Dermis microvascular lymphatic vessel endothelial cell (primary cell): ENCODE measurements at regions not wholly inside any gene's neighbourhood (a gene's known extent, or its start where the extent isn't known, plus 50 kb on each side); places are given as distances from the start of the nearest gene placed in this dataset.
"Not testable (repeated sequence)": the region's sequence is repeated elsewhere in the genome, so short reads cannot be mapped to it uniquely, and the experiment has no call there.

ENCODE experiments used
- DNase-seq, 2 donors: peaks; one replicate each; pipeline versions ENCODE4 v3.0.0 to v3.0.0-alpha.2; 2010; ENCODE audit warnings: low read depth in 2 of 2

DNA sequence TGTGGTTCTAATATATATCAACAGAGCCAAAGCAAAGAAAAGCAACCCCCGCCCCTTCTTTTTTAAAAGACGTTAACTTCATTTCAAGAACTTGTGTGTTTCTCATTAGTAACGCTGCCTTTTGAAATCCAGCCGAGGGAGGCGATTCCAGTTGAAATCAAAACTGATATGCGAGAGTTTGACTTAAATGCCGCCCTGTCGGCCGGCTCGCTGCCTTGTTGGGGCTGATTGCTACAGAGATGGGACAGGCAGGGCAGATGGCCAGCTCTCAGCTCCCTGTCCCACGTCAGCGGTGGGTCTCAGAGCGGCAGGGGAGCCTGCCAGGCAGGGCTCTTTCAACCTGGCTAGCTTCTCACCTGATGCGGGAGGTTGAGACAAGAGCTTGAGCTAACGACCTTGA is 51.9 kb upstream of the ALX4 start:
- no peak for DNase-seq

- DNase-seq, result no peak
Measured at GRCh38 chr11:44363116-44363515, 53.2 kb upstream of the ALX4 start.

DNA sequence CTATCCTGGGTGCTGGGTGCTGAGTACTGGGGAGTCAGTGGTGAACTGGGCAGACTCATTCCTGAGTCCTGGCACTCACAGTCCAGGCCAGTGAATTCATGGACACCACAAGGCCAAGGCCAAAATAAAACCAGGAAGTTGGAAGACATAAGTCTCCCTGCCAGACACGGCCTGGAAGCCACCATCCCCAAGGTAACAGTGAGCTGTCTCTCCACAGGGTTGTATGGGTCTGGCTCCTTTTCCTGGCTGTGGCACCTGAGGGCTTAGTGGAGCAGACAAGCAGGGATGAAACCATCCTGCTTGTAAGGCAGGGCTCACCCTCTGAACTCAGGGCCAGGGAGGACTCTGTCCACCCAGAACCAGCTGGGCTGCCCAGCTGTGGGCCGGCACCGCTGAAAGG is 54.7 kb upstream of the ALX4 start:
- DNase-seq, result no peak

DNA sequence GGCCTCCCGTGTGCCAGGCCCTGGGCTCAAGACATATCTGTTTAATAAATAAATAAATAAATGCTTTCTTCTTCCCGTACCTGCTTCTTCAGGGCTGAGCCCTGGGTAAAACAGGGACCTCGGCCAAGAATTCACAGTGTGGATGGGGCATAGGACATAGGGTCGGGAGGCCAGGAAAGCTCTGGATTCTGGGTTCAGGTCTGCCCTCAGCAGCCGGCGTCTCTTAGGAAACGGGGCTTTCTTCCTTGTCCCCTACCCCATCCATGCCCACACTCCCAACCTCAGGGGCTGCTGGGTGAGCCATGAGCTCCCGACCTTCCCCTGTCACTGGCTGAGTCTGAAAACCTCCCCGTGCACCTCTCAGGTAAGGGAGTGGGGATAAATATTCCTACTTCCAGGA is 55.7 kb upstream of the ALX4 start:
- no peak for DNase-seq

GRCh38 chr11:44366026-44366425 is 56.1 kb upstream of the ALX4 start:
- DNase-seq, result no peak

- DNase-seq, result no peak
Measured at GRCh38 chr11:44366741-44367140, 56.8 kb upstream of the ALX4 start.

DNA sequence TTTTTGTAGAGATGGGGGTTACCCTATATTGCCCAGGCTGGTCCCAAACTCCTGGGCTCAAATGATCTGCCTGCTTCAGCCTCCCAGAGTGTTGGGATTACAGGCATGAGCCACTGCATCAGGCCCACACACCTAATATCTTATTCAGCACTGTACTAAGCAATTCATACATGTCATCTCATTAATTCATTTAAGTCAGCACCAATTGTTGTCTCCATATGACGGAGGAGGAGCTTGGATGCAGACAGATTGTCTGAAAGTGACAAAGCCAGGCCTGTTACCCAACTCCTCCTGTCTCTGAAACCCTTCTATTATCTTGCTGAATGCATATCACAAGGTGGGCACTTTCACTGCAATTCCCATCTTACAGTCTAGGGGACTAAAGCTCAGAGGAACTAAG is 57.5 kb upstream of the ALX4 start:
- no peak for DNase-seq

DNA sequence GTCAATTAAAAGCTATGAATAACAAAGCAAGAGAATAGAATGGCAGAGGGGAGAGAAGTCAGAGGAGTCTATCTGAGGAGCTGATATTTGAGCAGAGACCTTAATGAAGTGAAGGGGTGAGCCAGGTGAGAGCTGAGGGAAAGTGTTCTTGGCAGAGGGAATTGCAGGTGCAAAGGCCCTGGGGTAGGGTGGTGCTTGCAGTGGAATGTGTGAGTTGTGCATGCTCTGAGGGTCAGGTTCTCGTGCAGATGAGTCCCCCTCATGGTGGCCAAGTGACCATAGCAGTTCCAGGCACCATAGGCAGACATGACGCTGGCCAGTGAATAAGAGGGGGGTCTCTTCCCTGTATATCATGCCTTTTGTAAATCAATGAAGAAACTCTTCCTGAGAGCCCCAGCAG is 58.9 kb upstream of the ALX4 start:
- DNase-seq, result no peak

DNA sequence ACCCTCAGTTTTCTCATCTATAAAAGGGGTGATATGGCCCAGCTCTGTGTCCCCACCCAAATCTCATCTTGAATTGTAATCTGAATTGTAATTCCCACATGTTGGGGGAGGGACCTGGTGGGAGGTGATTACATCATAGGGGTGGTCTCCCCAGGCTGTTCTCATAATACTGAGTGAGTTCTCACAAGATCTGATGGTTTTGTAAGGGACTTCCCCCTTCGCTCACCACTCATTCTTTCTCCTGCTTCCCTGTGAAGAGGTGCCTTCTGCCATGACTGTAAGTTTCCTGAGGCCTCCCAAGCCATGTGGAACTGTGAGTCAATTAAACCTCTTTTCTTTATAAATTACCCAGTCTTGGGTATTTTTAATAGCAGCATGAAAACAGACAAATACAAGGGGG is 61.1 kb upstream of the ALX4 start:
- not testable (repeated sequence) for DNase-seq

GRCh38 chr11:44371706-44372105 is 61.8 kb upstream of the ALX4 start:
- DNase-seq, result no peak

DNA sequence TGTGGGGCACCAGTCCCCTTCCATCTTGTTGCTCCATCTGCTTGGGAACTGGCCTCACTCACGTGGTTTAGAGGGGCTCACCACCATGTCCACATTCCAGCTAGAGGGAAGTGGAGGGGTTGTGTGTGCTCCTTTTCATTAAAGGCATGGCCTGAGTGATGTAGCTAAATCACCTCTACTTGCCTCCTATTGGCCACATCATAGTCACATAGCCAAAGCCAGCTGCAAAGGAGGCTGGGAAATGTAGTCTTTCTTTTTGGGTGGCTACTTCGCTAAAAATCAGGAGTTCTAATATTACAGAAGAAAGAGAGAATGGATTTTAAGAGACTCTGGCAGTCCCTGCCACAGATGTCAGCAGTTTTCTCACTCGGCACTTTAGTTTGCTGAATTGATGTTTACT is 63.0 kb upstream of the ALX4 start:
- DNase-seq, result no peak

DNA sequence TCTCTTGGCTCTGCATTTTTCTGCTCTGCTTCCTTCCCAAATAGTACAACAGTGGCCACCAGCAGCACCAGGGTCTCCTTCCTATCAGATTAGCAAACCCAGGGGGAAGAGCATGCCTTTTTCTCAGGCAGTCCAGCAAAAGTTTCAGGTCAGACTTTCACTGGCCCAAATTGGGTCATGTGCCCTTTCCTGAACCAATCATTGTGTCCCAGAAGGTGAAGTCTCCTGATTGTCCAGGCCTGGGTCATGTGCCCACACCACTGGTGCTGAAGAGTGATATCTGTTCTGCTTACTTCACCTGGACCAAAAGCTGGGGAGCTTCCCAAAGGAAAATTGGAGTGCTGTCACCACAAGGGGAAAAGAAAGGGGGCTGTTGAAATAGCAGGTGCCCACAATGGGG is 64.1 kb upstream of the ALX4 start:
- DNase-seq, result no peak

- DNase-seq, result no peak
Measured at GRCh38 chr11:44376423-44376822, 66.5 kb upstream of the ALX4 start.

DNA sequence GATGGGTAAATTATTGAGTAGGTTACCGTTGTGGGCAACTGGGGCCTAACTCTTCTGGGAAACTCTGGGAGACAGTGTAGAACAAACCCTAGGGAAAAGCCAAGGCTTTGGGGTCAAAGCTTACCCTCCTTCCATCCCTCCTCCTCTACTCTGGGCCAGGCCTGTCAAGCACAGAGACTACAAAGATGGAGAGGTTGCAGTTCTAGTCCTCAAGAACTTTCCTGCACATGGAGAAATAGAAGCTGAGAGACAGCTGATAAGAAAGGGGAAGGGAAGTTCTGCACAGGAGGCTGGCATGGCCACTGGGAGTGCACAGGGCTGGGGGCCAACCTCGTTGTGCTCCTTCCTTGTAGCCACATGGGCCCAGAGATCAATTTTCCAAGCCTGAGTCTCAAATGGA is 67.2 kb upstream of the ALX4 start:
- no peak for DNase-seq

DNA sequence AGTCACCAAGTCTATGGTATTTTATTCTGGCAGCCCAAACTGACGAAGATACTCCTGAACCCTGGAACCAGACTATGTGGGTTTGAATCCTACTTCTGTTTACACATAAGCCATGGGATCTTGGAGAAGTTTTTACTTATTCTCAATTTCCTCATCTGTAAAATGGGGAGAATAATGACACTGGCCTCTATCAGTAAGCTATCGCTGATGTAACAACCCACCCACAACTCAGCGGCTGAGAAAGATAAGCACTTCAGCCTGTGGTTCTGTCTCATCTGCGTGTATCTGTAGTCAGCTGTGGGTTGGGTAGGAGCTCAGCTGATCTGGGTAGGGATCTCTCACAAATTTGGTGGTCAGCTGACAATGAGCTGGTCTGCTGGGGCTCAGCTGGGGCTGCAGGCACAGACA is 68.0 kb upstream of the ALX4 start:
- DNase-seq, result no peak

GRCh38 chr11:44379141-44380008 is 69.4 kb upstream of the ALX4 start:
- DNase-seq, result no peak

GRCh38 chr11:44380009-44380313 is 70.0 kb upstream of the ALX4 start:
- DNase-seq, result no peak

GRCh38 chr11:44380820-44381219 is 70.9 kb upstream of the ALX4 start:
- no peak for DNase-seq

GRCh38 chr11:44381261-44381660 is 71.3 kb upstream of the ALX4 start:
- no peak for DNase-seq

DNA sequence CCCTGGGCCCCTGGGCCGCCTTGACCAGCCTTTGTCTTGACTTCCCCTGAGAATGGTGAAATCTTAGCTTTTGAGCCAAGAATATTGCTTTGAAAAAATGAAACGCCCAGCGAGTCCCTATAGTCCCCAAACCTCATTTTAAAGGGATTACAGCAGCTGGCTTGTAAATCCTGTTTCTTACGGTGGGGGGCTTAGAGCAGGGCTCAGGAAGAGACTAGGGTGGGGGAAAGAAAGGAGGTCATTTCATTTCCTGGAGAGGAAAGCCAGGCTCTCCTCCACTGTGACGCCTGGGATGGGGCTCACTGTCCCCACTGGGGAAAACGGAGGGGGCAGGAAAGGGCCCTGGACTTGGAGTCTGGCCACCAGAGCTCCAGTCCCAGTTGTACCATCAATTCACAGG is 72.2 kb upstream of the ALX4 start:
- DNase-seq, result no peak

GRCh38 chr11:44382656-44383240 is 72.8 kb upstream of the ALX4 start:
- DNase-seq, result no peak

GRCh38 chr11:44383246-44383645 is 73.3 kb upstream of the ALX4 start:
- no peak for DNase-seq

DNA sequence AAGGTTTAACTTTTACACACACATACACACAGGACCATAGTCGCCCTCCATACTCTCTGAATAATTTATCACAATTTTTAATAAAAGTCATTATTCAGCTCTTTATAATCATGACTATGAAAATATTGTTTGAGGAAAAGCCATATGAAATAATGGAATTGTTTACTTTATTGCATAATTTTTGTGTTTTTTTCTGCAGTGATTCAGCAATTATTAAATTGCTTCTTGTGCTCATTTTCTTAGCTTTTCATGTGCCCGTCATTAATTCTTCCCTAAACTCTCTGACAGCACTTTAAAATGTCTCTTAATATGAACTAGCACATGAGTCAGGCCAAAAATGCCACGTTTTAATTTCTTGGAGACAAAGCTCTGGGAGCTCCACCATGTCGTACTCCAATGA is 77.5 kb upstream of the ALX4 start:
- no peak for DNase-seq

DNA sequence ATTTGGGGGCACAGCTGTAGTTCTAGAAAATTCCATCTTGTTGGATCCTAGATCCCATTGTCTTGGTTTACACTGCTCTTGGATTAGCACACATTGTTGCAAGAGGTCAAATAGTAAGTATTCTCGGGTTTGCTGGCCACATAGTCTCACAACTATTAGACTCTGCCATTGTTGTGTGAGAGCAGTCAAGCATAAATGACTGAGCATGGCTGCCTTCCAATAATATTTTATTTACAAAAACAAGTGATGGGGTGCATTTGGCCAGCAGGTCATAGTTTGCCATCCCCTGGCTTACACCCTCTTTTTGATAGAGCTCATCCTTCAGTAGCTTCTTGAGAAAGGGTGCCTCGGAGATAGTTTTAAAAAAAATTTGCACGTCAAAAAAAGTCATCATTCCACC is 77.9 kb upstream of the ALX4 start:
- no peak for DNase-seq
